H9 (cell line): ENCODE measurements at regions not wholly inside any gene's neighbourhood (a gene's known extent, or its start where the extent isn't known, plus 50 kb on each side); places are given as distances from the start of the nearest gene placed in this dataset.

Experiments used
- DNase-seq: peaks from one replicate; pipeline ENCODE4 v3.0.0-alpha.2; 2017
- H2AFZ ChIP-seq: one replicate; pipeline ENCODE4 v1.6.1; 2013; ENCODE audit warnings: mild to moderate bottlenecking, low read length, control low read depth, moderate library complexity
- H2AK5ac ChIP-seq: 2 replicates; pipeline ENCODE4 v1.6.1; 2013; ENCODE audit warnings: low read length, control low read depth, mixed read lengths; ENCODE audit not compliant: insufficient read length
- H2BK120ac ChIP-seq: one replicate; pipeline ENCODE4 v1.6.1; 2013; ENCODE audit warnings: low read depth, mild to moderate bottlenecking, low read length, control low read depth, inconsistent platforms; ENCODE audit not compliant: poor library complexity, severe bottlenecking
- H2BK12ac ChIP-seq: 2 replicates; pipeline ENCODE4 v1.6.1; 2013; ENCODE audit warnings: low read length, control low read depth, mixed read lengths, low read depth; ENCODE audit not compliant: insufficient read length
- H2BK15ac ChIP-seq: 2 replicates; pipeline ENCODE4 v1.6.1; 2013; ENCODE audit warnings: low read depth, low read length, control low read depth
- H2BK20ac ChIP-seq: one replicate; pipeline ENCODE4 v1.6.1; 2013; ENCODE audit warnings: low read depth, mild to moderate bottlenecking, low read length, control low read depth, inconsistent platforms; ENCODE audit not compliant: poor library complexity, severe bottlenecking
- H2BK5ac ChIP-seq: 2 replicates; pipeline ENCODE4 v1.6.1; 2013; ENCODE audit warnings: low read length, control low read depth, mixed read lengths; ENCODE audit not compliant: insufficient read length
- H3K14ac ChIP-seq: 2 replicates; pipeline ENCODE4 v1.6.1; 2013; ENCODE audit warnings: low read length, control low read depth; ENCODE audit not compliant: insufficient read depth
- H3K18ac ChIP-seq: 2 replicates; pipeline ENCODE4 v1.6.1; 2013; ENCODE audit warnings: low read depth, mild to moderate bottlenecking, mixed read lengths, low read length, control low read depth; ENCODE audit not compliant: insufficient read length
- H3K23ac ChIP-seq: 2 replicates; pipeline ENCODE4 v1.6.1; 2013; ENCODE audit warnings: low read length, control low read depth, mixed read lengths, low read depth; ENCODE audit not compliant: insufficient read length
- H3K23me2 ChIP-seq: 2 replicates; pipeline ENCODE4 v1.6.1; 2013; ENCODE audit warnings: low read depth, mild to moderate bottlenecking, mixed read lengths, low read length, control low read depth; ENCODE audit not compliant: insufficient read length, poor library complexity, severe bottlenecking
- H3K27ac ChIP-seq: 2 replicates; pipeline ENCODE4 v1.5.1; 2013; ENCODE audit warnings: low read length, control low read depth, mixed read lengths, low read depth; ENCODE audit not compliant: insufficient read length
- H3K27me3 ChIP-seq: 2 replicates; pipeline ENCODE4 v1.6.1; 2013; ENCODE audit warnings: low read length, control low read depth, inconsistent platforms; ENCODE audit not compliant: insufficient read depth
- H3K4ac ChIP-seq: 2 replicates; pipeline ENCODE4 v1.6.1; 2013; ENCODE audit warnings: low read depth, mild to moderate bottlenecking, control low read depth, inconsistent platforms, low read length, moderate library complexity
- H3K4me1 ChIP-seq: 2 replicates; pipeline ENCODE4 v1.6.1; 2013; ENCODE audit warnings: low read length, control low read depth, inconsistent platforms; ENCODE audit not compliant: insufficient read depth
- H3K4me2 ChIP-seq: 2 replicates; pipeline ENCODE4 v1.6.1; 2013; ENCODE audit warnings: low read length, control low read depth, mixed read lengths; ENCODE audit not compliant: insufficient read length, insufficient read depth
- H3K56ac ChIP-seq: 2 replicates; pipeline ENCODE4 v1.6.1; 2013; ENCODE audit warnings: low read depth, mild to moderate bottlenecking, mixed read lengths, low read length, control low read depth; ENCODE audit not compliant: insufficient read length
- H3K79me1 ChIP-seq: 2 replicates; pipeline ENCODE4 v1.6.1; 2013; ENCODE audit warnings: low read depth, mild to moderate bottlenecking, moderate library complexity, low read length, control low read depth, inconsistent platforms; ENCODE audit not compliant: insufficient read depth, poor library complexity, severe bottlenecking
- H3K79me2 ChIP-seq: 2 replicates; pipeline ENCODE4 v1.6.1; 2013; ENCODE audit warnings: low read length, control low read depth, inconsistent platforms; ENCODE audit not compliant: insufficient read depth
- H3K9ac ChIP-seq: 2 replicates; pipeline ENCODE4 v1.6.1; 2013; ENCODE audit warnings: low read length, control low read depth, mixed read lengths; ENCODE audit not compliant: insufficient read length; ENCODE audit errors: extremely low read depth
- H3K9me3 ChIP-seq: one replicate; pipeline ENCODE4 v1.6.1; 2013; ENCODE audit warnings: low read depth, low read length, inconsistent platforms; ENCODE audit not compliant: control insufficient read depth
- H3T11ph ChIP-seq: one replicate; pipeline ENCODE4 v1.6.1; 2013; ENCODE audit warnings: mild to moderate bottlenecking, low read length, control low read depth, inconsistent platforms
- H4K20me1 ChIP-seq: one replicate; pipeline ENCODE4 v1.6.1; 2013; ENCODE audit not compliant: control insufficient read depth, insufficient read length, insufficient read depth
- H4K5ac ChIP-seq: 2 replicates; pipeline ENCODE4 v1.6.1; 2013; ENCODE audit warnings: low read depth, mild to moderate bottlenecking, mixed read lengths, low read length, control low read depth; ENCODE audit not compliant: insufficient read length
- H4K8ac ChIP-seq: replicated peaks from 2 replicates; pipeline ENCODE4 v1.6.1; 2013; ENCODE audit warnings: low read length, control low read depth, mixed read lengths, low read depth; ENCODE audit not compliant: insufficient read length
- H4K91ac ChIP-seq: 2 replicates; pipeline ENCODE4 v1.6.1; 2013; ENCODE audit warnings: low read depth, mild to moderate bottlenecking, moderate library complexity, mixed read lengths, low read length, control low read depth; ENCODE audit not compliant: insufficient read length
- H3K27ac Mint-ChIP-seq, 3 experiments: 2 replicates in 2 of 3; 3 replicates in 1 of 3; pipeline ENCODE4 v1.8.0; 2020 to 2021; ENCODE audit warnings: mixed read lengths in 3 of 3, mild to moderate bottlenecking in 1 of 3, moderate library complexity in 1 of 3
- H3K27me3 Mint-ChIP-seq: 2 replicates; pipeline ENCODE4 v1.8.0; 2021; ENCODE audit warnings: low read depth, mild to moderate bottlenecking, moderate library complexity, mixed read lengths
- H3K36me3 Mint-ChIP-seq, 3 experiments: 2 replicates in 2 of 3; 3 replicates in 1 of 3; pipeline ENCODE4 v1.8.0; 2020 to 2021; ENCODE audit warnings: low read depth in 3 of 3, mixed read lengths in 3 of 3; ENCODE audit not compliant: insufficient read depth in 1 of 3
- H3K4me1 Mint-ChIP-seq, 2 experiments: 2 replicates each; pipeline ENCODE4 v1.8.0; 2020; ENCODE audit warnings: mixed read lengths in 2 of 2
- H3K4me3 Mint-ChIP-seq, 2 experiments: 2 replicates in 1 of 2; 3 replicates in 1 of 2; pipeline ENCODE4 v1.8.0; 2020 to 2021; ENCODE audit warnings: mild to moderate bottlenecking in 2 of 2, mixed read lengths in 2 of 2, moderate library complexity in 1 of 2
- H3K9me3 Mint-ChIP-seq, 2 experiments: 2 replicates in 1 of 2; 3 replicates in 1 of 2; pipeline ENCODE4 v1.8.0; 2020; ENCODE audit warnings: mild to moderate bottlenecking in 2 of 2, mixed read lengths in 2 of 2, moderate library complexity in 1 of 2
- WGBS: extraction: QIAGEN DNeasy Blood & Tissue Kit; methylation state at CpG from one replicate; pipeline ENCODE4 v1.1.7; 2013; ENCODE audit warnings: missing lambda C conversion rate, low lambda C conversion rate, mixed read lengths; ENCODE audit not compliant: insufficient read length; ENCODE audit errors: extremely low coverage; 5-methylcytosine and 5-hydroxymethylcytosine counted together
- TF ChIP-seq, protein P1 (sequence below): fragments of 200-600 bp; sonication (generic); conservative IDR thresholded peaks from 3 replicates; pipeline ENCODE4 v1.8.0; 2021; ENCODE audit warnings: antibody characterized with exemption, mild to moderate bottlenecking

DNA sequence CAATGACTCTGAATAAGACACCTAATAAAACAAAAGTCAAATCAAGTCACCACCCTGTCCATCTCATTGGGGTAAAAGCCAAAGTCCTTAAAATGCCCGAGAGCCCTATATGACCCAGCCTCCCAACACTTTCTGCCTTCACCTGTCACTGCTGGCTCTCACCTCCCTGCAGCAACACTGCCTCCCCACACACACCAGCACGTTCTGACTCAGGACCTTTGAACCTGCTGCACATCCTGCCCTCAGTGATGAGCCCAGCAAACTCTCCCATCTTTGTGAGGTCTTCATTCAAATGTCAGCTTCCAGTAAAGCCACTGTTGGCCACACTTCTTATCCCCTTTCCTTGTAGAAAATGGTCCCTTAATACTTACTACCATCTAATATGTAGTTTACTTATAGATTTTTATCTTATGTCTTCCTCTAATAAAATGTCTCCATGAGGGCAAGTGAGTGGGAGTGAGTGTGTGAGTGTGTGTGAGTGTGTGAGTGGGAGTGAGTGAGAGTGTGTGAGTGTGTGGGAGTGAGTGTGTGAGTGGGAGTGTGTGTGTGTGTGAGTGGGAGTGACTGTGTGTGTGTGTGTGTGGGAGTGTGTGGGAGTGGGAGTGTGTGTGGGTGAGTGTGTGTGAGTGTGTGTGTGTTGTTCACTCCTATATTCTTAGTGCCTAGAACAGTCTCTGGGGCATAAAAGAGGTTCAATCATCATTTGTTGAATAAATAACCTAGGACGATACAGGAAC, 504.7 kb downstream of the EIPR1 start:
- no peaks in the 10 kb centered on the region for H3K27me3 ChIP-seq
- H3K4me3 Mint-ChIP-seq = no peak overlapping the region
- no peak overlapping the region for H3K18ac ChIP-seq
- H3K9me3 Mint-ChIP-seq = peaks cover 12 to 15% of the 10 kb centered on the region in 2 experiments
- H3K4me1 ChIP-seq = no peaks in the 10 kb centered on the region
- no peaks in the 10 kb centered on the region for H3K79me1 ChIP-seq
- H3K9ac ChIP-seq = no peak overlapping the region
- no peak overlapping the region for H4K91ac ChIP-seq
- H3K4me1 Mint-ChIP-seq = peaks cover 0 to 7% of the 10 kb centered on the region in 2 experiments; a peak in 2 of 4 replicates
- no peak overlapping the region for H4K8ac ChIP-seq
- no peak overlapping the region for H3K23ac ChIP-seq
- no peak overlapping the region for H2BK120ac ChIP-seq
- H3K4ac ChIP-seq = no peak overlapping the region
- H3K56ac ChIP-seq = no peak overlapping the region
- H2BK20ac ChIP-seq = no peak overlapping the region
- no peak overlapping the region for H2BK12ac ChIP-seq
- no peaks in the 10 kb centered on the region for H3K9me3 ChIP-seq
- H3K27ac Mint-ChIP-seq = peak overlapping the region in 1 of 3 experiments; percentile 45; a peak in 1 of 7 replicates
- no peak overlapping the region for H3K4me2 ChIP-seq
- H3K79me2 ChIP-seq = no peaks in the 10 kb centered on the region
- no peak overlapping the region for H2BK15ac ChIP-seq
- H2BK5ac ChIP-seq = no peak overlapping the region
- H3K14ac ChIP-seq = no peak overlapping the region; the same call in 1 of the 2 replicates
- no CpG with 5 or more reads among the region's 3 CpGs for WGBS
- H4K20me1 ChIP-seq = no peaks in the 10 kb centered on the region
- TF ChIP-seq, protein P1, sequence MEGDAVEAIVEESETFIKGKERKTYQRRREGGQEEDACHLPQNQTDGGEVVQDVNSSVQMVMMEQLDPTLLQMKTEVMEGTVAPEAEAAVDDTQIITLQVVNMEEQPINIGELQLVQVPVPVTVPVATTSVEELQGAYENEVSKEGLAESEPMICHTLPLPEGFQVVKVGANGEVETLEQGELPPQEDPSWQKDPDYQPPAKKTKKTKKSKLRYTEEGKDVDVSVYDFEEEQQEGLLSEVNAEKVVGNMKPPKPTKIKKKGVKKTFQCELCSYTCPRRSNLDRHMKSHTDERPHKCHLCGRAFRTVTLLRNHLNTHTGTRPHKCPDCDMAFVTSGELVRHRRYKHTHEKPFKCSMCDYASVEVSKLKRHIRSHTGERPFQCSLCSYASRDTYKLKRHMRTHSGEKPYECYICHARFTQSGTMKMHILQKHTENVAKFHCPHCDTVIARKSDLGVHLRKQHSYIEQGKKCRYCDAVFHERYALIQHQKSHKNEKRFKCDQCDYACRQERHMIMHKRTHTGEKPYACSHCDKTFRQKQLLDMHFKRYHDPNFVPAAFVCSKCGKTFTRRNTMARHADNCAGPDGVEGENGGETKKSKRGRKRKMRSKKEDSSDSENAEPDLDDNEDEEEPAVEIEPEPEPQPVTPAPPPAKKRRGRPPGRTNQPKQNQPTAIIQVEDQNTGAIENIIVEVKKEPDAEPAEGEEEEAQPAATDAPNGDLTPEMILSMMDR = no peak
- H3K27me3 Mint-ChIP-seq = peaks cover 4% of the 10 kb centered on the region
- no peak overlapping the region for H2AFZ ChIP-seq
- H4K5ac ChIP-seq = no peak overlapping the region
- no peaks in the 10 kb centered on the region for H3K23me2 ChIP-seq
- H3K27ac ChIP-seq = no peak overlapping the region
- peaks cover 5 to 10% (median 9%) of the 10 kb centered on the region in 3 experiments for H3K36me3 Mint-ChIP-seq
- DNase-seq = no peak
- H2AK5ac ChIP-seq = no peak overlapping the region
- H3T11ph ChIP-seq = no peak overlapping the region
